Endothelial cell of umbilical vein (primary cell): ENCODE measurements at regions not wholly inside any gene's neighbourhood (a gene's known extent, or its start where the extent isn't known, plus 50 kb on each side); places are given as distances from the start of the nearest gene placed in this dataset.

Experiments used
- BruUV-seq: library from RNA; stranded (reverse); fragments of 400-500 nt; replicated peaks from 2 replicates; lab custom pipeline; 2021; lab: Mats Ljungman, UMichigan
- CTCF ChIA-PET: fragments of 300-600, 350-600 bp; sonication (Branson Sonifier 250); formaldehyde crosslinking; loops from one replicate; lab custom pipeline; 2021; ENCODE audit warnings: antibody characterized with exemption, inconsistent platforms; lab: Charles Lee
- POLR2A ChIA-PET: fragments of 300-600, 350-600 bp; sonication (Branson Sonifier 250); formaldehyde crosslinking; loops from one replicate; lab custom pipeline; 2021; ENCODE audit warnings: antibody characterized with exemption, inconsistent platforms; lab: Charles Lee
- DNase-seq: peaks from one replicate; pipeline ENCODE4 v3.0.0-alpha.2; 2011; ENCODE audit warnings: low read depth, low spot score
- FAIRE-seq: peaks from 2 replicates; lab custom pipeline; 2011; peaks lifted over from hg19 to GRCh38; lab: Jason Lieb, UNC
- H2AFZ ChIP-seq: 2 replicates; pipeline ENCODE4 v1.6.0; 2012; ENCODE audit warnings: low read depth, low read length, control low read depth, inconsistent platforms
- H3K27ac ChIP-seq: 2 replicates; pipeline ENCODE4 v1.5.1; 2011; ENCODE audit warnings: low read depth, mild to moderate bottlenecking, control low read depth, low read length, moderate library complexity; ENCODE audit not compliant: insufficient read depth
- H3K27me3 ChIP-seq, 2 experiments: 2 replicates each; pipeline versions ENCODE4 v1.6.0 to v1.6.1; 2011; ENCODE audit warnings: low read length in 2 of 2, mixed read lengths in 1 of 2; ENCODE audit not compliant: control insufficient read depth in 2 of 2, insufficient read depth in 2 of 2
- H3K36me3 ChIP-seq, 2 experiments: 2 replicates in 1 of 2; 3 replicates in 1 of 2; pipeline ENCODE4 v1.5.1; 2011; ENCODE audit warnings: low read length in 2 of 2, mild to moderate bottlenecking in 1 of 2, moderate library complexity in 1 of 2; ENCODE audit not compliant: control insufficient read depth in 2 of 2, insufficient read depth in 2 of 2; ENCODE audit errors: extremely low read depth in 1 of 2
- H3K4me1 ChIP-seq: 3 replicates; pipeline ENCODE4 v1.5.1; 2011; ENCODE audit warnings: mild to moderate bottlenecking, low read length; ENCODE audit not compliant: control insufficient read depth, insufficient read depth; ENCODE audit errors: extremely low read depth
- H3K4me2 ChIP-seq: 2 replicates; pipeline ENCODE4 v1.6.1; 2011; ENCODE audit warnings: low read length, control low read depth, mixed read lengths; ENCODE audit not compliant: insufficient read depth
- H3K4me3 ChIP-seq, 3 experiments: fragments of 200-600 bp in 1 of 3; sonication (generic), shearing (Covaris generic) in 1 of 3; replicated peaks in 1 of 3; 2 replicates each; pipeline ENCODE4 v1.5.1; 2011 to 2016; ENCODE audit warnings: control low read depth in 3 of 3, low read length in 3 of 3, mild to moderate bottlenecking in 2 of 3, inconsistent platforms in 1 of 3, low read depth in 1 of 3, moderate library complexity in 1 of 3; ENCODE audit not compliant: insufficient read depth in 1 of 3
- H3K79me2 ChIP-seq: 2 replicates; pipeline ENCODE4 v1.6.0; 2012; ENCODE audit warnings: low read length, inconsistent platforms; ENCODE audit not compliant: control insufficient read depth, insufficient read depth
- H3K9ac ChIP-seq: replicated peaks from 2 replicates; pipeline ENCODE3; 2011; ENCODE audit warnings: low read length, control low read depth; ENCODE audit not compliant: insufficient read depth; ENCODE audit errors: extremely low read depth
- H3K9me1 ChIP-seq: replicated peaks from 3 replicates; pipeline ENCODE4 v1.6.0; 2011; ENCODE audit warnings: mild to moderate bottlenecking, low read length; ENCODE audit not compliant: control insufficient read depth, insufficient read depth; ENCODE audit errors: extremely low read depth
- H3K9me3 ChIP-seq: replicated peaks from 2 replicates; pipeline ENCODE4 v1.5.1; 2012; ENCODE audit warnings: low read length, inconsistent platforms; ENCODE audit not compliant: control insufficient read depth, insufficient read depth
- H4K20me1 ChIP-seq: replicated peaks from 2 replicates; pipeline ENCODE3; 2011; ENCODE audit warnings: mild to moderate bottlenecking, low read length; ENCODE audit not compliant: control insufficient read depth, insufficient read depth; ENCODE audit errors: extremely low read depth
- GATA2 ChIP-seq: IDR thresholded peaks from 2 replicates; pipeline ENCODE4 v1.7.0; 2011; ENCODE audit warnings: low read depth, mild to moderate bottlenecking, moderate library complexity, mixed read lengths, low read length; ENCODE audit not compliant: insufficient read length, insufficient read depth
- JUN ChIP-seq: IDR thresholded peaks from 2 replicates; pipeline ENCODE4 v1.6.1; 2011; ENCODE audit warnings: borderline replicate concordance, low read depth; ENCODE audit not compliant: insufficient read length, insufficient read depth
- MYC ChIP-seq: IDR thresholded peaks from one replicate; pipeline ENCODE4 v1.6.1; 2011; ENCODE audit warnings: mild to moderate bottlenecking, low read depth, low read length
- POLR2AphosphoS5 ChIP-seq: IDR thresholded peaks from 2 replicates; pipeline ENCODE4 v1.6.1; 2012; ENCODE audit warnings: low read depth, mild to moderate bottlenecking, control low read depth, low read length, moderate library complexity; ENCODE audit not compliant: insufficient read depth
- dilution Hi-C: fragments of 300-500 bp; cut with MboI; formaldehyde crosslinking; loops from one replicate; pipeline ENCODE4 v1.15.0; 2019; ENCODE audit warnings: low sequenced_read_pairs; ENCODE audit not compliant: extremely low pct_ligation_motif_present
- intact Hi-C: fragments of 100-400 bp; cut with micrococcal nuclease; formaldehyde crosslinking; loops from one replicate; pipeline ENCODE4 v1.10.0; 2022
- TF ChIP-seq, protein P1 (sequence below): IDR thresholded peaks from 2 replicates; pipeline ENCODE4 v1.6.1; 2011; ENCODE audit not compliant: insufficient read depth, insufficient read length
- TF ChIP-seq, protein P2 (sequence below), 2 donors: IDR thresholded peaks; 1 replicate in 1 of 2; 2 replicates in 1 of 2; pipeline ENCODE4 v1.5.1; 2011; ENCODE audit warnings: low read length in 2 of 2, mild to moderate bottlenecking in 2 of 2, moderate library complexity in 2 of 2, control low read depth in 1 of 2, inconsistent platforms in 1 of 2, low read depth in 1 of 2; ENCODE audit not compliant: insufficient read depth in 1 of 2; ENCODE audit errors: extremely low read depth in 1 of 2

GRCh38 chr11:69930081-69931059 lies 111.2 kb upstream of the FGF3 start:
- CTCF ChIA-PET: interaction anchor here (1.1 kb wide), 1 partner anchor 12 kb away, joined by 6 read pairs; no protein-coding TSS in a partner anchor
- intact Hi-C loops: no loop called here
- TF ChIP-seq GATA2 (no peak), JUN (no peak), MYC (no peak), POLR2AphosphoS5 (no peak)
- TF ChIP-seq, protein P1, sequence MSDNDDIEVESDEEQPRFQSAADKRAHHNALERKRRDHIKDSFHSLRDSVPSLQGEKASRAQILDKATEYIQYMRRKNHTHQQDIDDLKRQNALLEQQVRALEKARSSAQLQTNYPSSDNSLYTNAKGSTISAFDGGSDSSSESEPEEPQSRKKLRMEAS: no peak
- TF ChIP-seq, protein P2, sequence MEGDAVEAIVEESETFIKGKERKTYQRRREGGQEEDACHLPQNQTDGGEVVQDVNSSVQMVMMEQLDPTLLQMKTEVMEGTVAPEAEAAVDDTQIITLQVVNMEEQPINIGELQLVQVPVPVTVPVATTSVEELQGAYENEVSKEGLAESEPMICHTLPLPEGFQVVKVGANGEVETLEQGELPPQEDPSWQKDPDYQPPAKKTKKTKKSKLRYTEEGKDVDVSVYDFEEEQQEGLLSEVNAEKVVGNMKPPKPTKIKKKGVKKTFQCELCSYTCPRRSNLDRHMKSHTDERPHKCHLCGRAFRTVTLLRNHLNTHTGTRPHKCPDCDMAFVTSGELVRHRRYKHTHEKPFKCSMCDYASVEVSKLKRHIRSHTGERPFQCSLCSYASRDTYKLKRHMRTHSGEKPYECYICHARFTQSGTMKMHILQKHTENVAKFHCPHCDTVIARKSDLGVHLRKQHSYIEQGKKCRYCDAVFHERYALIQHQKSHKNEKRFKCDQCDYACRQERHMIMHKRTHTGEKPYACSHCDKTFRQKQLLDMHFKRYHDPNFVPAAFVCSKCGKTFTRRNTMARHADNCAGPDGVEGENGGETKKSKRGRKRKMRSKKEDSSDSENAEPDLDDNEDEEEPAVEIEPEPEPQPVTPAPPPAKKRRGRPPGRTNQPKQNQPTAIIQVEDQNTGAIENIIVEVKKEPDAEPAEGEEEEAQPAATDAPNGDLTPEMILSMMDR (IDR thresholded peaks at IDR 0.05; ENCODE audit: extremely low read depth in 1 of 2, insufficient read depth in 1 of 2, low read depth in 1 of 2, low read length in 2 of 2): no peak

More at GRCh38 chr11:69930081-69931059, 111.2 kb upstream of the FGF3 start:
- Histone ChIP-seq H3K9ac (no peak overlapping the region), H2AFZ (no peak overlapping the region), H3K27me3 (peaks cover 11 to 15% of the 10 kb centered on the region in 2 experiments), H3K4me1 (peaks cover 2% of the 10 kb centered on the region), H3K9me1 (no peaks in the 10 kb centered on the region), H4K20me1 (no peaks in the 10 kb centered on the region), H3K9me3 (no peaks in the 10 kb centered on the region), H3K36me3 (no peaks in the 10 kb centered on the region), H3K27ac (no peak overlapping the region), H3K4me3 (no peak overlapping the region), H3K4me2 (no peak overlapping the region), H3K79me2 (no peaks in the 10 kb centered on the region)
- DNase-seq: no peak
- dilution Hi-C loops: no loop called here
- no TSS peak for BruUV-seq
- FAIRE-seq: no peak
- POLR2A ChIA-PET: no interaction called here
